HFFc6 (cell line): ENCODE measurements at regions not wholly inside any gene's neighbourhood (a gene's known extent, or its start where the extent isn't known, plus 50 kb on each side); places are given as distances from the start of the nearest gene placed in this dataset.

ENCODE experiments used
- DNase-seq: peaks from one replicate; pipeline ENCODE4 v3.0.0-alpha.2; 2018
- H3K27ac Mint-ChIP-seq: 2 replicates; pipeline ENCODE4 v1.8.0; 2020; ENCODE audit warnings: mild to moderate bottlenecking, mixed read lengths
- H3K27me3 Mint-ChIP-seq: 2 replicates; pipeline ENCODE4 v1.8.0; 2021; ENCODE audit warnings: mild to moderate bottlenecking, moderate library complexity, mixed read lengths; ENCODE audit not compliant: insufficient read depth
- H3K36me3 Mint-ChIP-seq: 2 replicates; pipeline ENCODE4 v1.8.0; 2021; ENCODE audit warnings: low read depth, mixed read lengths
- H3K4me1 Mint-ChIP-seq: 2 replicates; pipeline ENCODE4 v1.8.0; 2020; ENCODE audit warnings: low read depth, mixed read lengths
- H3K4me3 Mint-ChIP-seq: 2 replicates; pipeline ENCODE4 v1.8.0; 2020; ENCODE audit warnings: mild to moderate bottlenecking, moderate library complexity, mixed read lengths
- H3K9me3 Mint-ChIP-seq: 2 replicates; pipeline ENCODE4 v1.8.0; 2020; ENCODE audit warnings: mild to moderate bottlenecking, mixed read lengths
- TF ChIP-seq, protein P1 (sequence below): fragments of 200-600 bp; sonication (generic); IDR thresholded peaks from 2 replicates; pipeline ENCODE4 v1.5.0; 2021; ENCODE audit warnings: antibody characterized with exemption, mild to moderate bottlenecking

DNA sequence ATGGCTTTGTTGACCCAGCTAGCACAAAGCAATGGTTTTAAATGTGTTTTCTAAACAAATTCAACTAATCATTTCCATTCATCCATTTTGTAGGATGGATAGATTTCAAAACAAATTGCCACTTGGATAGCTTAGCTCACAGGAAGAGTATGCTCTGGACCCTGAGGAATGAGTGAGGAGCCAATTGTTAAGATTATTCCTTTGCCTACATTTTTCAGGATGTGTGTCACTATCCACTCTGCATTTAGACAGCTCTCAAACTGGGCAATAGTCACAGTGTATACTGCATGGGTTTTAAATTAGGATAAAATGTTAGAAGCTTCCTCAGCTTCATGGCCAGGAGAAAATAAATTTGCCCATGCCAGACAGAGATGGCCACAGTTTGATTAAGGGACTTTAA, 605.6 kb upstream of the TEX47 start:
- H3K9me3 Mint-ChIP-seq, result peaks cover 33% of the 10 kb centered on the region
- DNase-seq, result no peak
- no peak overlapping the region for H3K4me3 Mint-ChIP-seq
- H3K4me1 Mint-ChIP-seq, result no peaks in the 10 kb centered on the region
- H3K27me3 Mint-ChIP-seq, result no peaks in the 10 kb centered on the region
- TF ChIP-seq, protein P1, sequence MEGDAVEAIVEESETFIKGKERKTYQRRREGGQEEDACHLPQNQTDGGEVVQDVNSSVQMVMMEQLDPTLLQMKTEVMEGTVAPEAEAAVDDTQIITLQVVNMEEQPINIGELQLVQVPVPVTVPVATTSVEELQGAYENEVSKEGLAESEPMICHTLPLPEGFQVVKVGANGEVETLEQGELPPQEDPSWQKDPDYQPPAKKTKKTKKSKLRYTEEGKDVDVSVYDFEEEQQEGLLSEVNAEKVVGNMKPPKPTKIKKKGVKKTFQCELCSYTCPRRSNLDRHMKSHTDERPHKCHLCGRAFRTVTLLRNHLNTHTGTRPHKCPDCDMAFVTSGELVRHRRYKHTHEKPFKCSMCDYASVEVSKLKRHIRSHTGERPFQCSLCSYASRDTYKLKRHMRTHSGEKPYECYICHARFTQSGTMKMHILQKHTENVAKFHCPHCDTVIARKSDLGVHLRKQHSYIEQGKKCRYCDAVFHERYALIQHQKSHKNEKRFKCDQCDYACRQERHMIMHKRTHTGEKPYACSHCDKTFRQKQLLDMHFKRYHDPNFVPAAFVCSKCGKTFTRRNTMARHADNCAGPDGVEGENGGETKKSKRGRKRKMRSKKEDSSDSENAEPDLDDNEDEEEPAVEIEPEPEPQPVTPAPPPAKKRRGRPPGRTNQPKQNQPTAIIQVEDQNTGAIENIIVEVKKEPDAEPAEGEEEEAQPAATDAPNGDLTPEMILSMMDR, result no peak
- H3K36me3 Mint-ChIP-seq, result no peaks in the 10 kb centered on the region
- no peak overlapping the region for H3K27ac Mint-ChIP-seq

DNA sequence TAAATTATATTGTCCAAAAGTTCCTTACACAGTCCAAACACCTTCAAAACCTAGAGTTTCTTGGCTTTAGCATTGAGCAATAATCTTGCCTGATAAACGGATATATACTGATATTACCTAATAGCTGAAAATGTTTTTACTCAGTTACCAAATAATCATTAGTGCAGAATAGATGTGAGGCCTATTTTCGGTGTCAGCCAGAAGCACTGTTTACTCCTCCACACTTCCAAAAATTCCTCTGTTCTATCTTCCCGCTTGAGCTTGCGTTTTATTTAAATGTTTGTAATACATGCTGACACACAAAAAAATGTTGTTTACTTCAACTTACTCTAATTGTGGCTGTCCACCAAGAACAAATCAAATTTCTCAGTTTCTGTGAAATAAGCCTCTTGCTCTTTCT, 606.2 kb upstream of the TEX47 start:
- TF ChIP-seq, protein P1, result no peak
- no peak for DNase-seq
- no peaks in the 10 kb centered on the region for H3K27me3 Mint-ChIP-seq
- peaks cover 34% of the 10 kb centered on the region for H3K9me3 Mint-ChIP-seq
- H3K27ac Mint-ChIP-seq, result no peak overlapping the region
- no peaks in the 10 kb centered on the region for H3K4me1 Mint-ChIP-seq
- H3K36me3 Mint-ChIP-seq, result no peaks in the 10 kb centered on the region
- H3K4me3 Mint-ChIP-seq, result no peak overlapping the region

DNA sequence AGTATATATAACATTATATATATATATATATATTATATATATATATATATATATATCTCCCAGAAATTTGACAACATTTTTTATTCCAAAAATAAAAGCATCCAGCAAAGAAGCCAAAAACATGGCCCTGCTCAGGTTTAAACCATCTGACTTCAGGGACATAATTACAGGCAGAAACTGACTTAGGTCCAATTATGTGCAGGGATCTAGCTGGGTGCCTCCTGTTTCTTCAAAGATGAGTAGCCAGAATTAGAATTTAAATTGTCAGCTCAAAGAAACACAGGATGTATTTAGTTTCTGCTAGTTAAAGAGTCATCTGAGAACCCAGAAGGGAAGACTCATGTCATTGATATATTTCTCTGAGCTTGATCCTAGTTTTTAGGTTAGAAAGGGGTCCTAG, 656.4 kb upstream of the TEX47 start:
- Mint-ChIP-seq H3K4me1 (no peaks in the 10 kb centered on the region), H3K9me3 (peaks cover 4% of the 10 kb centered on the region; the same call in 1 of the 2 replicates), H3K4me3 (no peak overlapping the region), H3K36me3 (no peaks in the 10 kb centered on the region), H3K27ac (no peak overlapping the region), H3K27me3 (no peaks in the 10 kb centered on the region)
- DNase-seq, result no peak
- TF ChIP-seq, protein P1, result no peak

DNA sequence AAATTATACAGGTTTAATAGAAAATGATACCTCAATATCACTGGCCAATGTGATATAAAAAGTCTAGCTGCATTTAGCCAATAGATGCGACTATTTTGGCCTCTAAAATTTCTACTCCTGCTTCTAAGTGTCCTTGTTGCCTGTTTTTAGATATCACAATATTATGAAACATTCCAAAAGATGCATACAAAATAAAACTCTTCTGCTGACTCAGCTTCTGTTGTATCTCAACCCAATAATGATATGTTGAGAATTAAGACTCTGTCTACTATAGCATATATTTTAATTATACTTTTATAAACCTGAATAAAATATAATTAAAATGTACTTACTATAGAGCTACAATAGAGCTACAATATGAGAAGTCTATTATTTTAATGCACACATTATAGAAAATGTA, 661.0 kb upstream of the TEX47 start:
- H3K27ac Mint-ChIP-seq, result no peak overlapping the region
- no peak overlapping the region for H3K4me3 Mint-ChIP-seq
- no peaks in the 10 kb centered on the region for H3K27me3 Mint-ChIP-seq
- no peak for DNase-seq
- TF ChIP-seq, protein P1, result no peak
- H3K9me3 Mint-ChIP-seq, result no peaks in the 10 kb centered on the region; the same call in 1 of the 2 replicates
- no peaks in the 10 kb centered on the region for H3K36me3 Mint-ChIP-seq
- H3K4me1 Mint-ChIP-seq, result no peaks in the 10 kb centered on the region

DNA sequence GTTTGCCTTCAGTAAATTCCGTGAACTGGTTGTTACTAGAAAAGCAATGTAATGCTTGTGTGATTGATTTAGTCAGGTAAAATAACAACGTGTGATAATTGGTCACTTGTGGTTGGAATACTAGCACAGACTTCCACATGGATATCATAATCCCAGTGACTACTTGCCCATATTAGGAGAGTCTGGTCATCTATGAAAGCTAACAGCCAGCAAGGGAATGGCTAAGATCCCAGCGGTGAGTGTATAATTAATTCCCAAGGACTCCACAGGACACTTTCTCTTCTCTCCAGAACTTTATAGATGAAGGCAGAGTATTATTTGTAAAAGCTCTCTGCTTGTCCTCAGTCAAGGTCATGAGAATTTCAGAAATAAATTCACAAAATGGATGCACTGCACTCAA, 662.6 kb upstream of the TEX47 start:
- no peaks in the 10 kb centered on the region for H3K4me1 Mint-ChIP-seq
- H3K36me3 Mint-ChIP-seq, result no peaks in the 10 kb centered on the region
- TF ChIP-seq, protein P1, result no peak
- H3K9me3 Mint-ChIP-seq, result no peaks in the 10 kb centered on the region; the same call in 1 of the 2 replicates
- no peaks in the 10 kb centered on the region for H3K27me3 Mint-ChIP-seq
- H3K4me3 Mint-ChIP-seq, result no peak overlapping the region
- DNase-seq, result no peak
- no peak overlapping the region for H3K27ac Mint-ChIP-seq

DNA sequence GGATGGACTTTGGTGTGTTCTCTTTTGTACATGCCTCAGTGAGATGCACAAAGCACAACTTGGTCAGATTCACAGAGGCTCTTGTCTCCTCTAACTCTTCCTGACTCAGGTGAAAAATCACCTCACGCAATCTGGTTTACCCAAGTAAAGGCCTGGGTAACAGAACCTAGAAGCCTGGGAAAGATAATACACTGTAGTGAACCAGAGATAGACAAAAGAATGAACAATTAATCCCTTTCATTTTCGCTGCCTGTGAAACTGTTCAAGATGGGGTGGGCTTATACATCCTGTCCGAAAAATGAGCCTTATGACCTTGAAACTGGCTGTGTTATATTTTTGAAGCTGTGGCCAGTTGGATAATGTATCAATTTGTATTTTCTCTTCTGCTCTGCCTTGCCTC, 678.9 kb upstream of the TEX47 start:
- no peak for DNase-seq
- no peaks in the 10 kb centered on the region for H3K27me3 Mint-ChIP-seq
- TF ChIP-seq, protein P1, result no peak
- H3K9me3 Mint-ChIP-seq, result peaks cover 43% of the 10 kb centered on the region
- no peak overlapping the region for H3K4me3 Mint-ChIP-seq
- peaks cover 5% of the 10 kb centered on the region; the same call in 1 of the 2 replicates for H3K36me3 Mint-ChIP-seq
- no peak overlapping the region for H3K27ac Mint-ChIP-seq
- no peaks in the 10 kb centered on the region for H3K4me1 Mint-ChIP-seq
